Activated T-cell treated with anti-CD3 and anti-CD28 coated beads, Interleukin-2, amount 50 U/mL, for 4 hours (primary cell): ENCODE measurements at regions not wholly inside any gene's neighbourhood (a gene's known extent, or its start where the extent isn't known, plus 50 kb on each side); places are given as distances from the start of the nearest gene placed in this dataset.
"Not testable (repeated sequence)": the region's sequence is repeated elsewhere in the genome, so short reads cannot be mapped to it uniquely, and the experiment has no call there.

Experiments used
- ATAC-seq, 2 donors: fragments of 200-7000 bp; cut with Tn5 transposase; one replicate each; pipeline ENCODE4 v1.10.0; 2021
- DNase-seq: peaks from one replicate; pipeline ENCODE4 v3.0.0-alpha.2; 2020
- H3K27me3 Mint-ChIP-seq: one replicate; pipeline ENCODE4 v1.8.0; 2021; ENCODE audit warnings: low read depth, mixed read lengths
- H3K36me3 Mint-ChIP-seq: one replicate; pipeline ENCODE4 v1.8.0; 2022; ENCODE audit warnings: mixed read lengths; ENCODE audit not compliant: insufficient read depth
- H3K4me1 Mint-ChIP-seq: one replicate; pipeline ENCODE4 v1.8.0; 2021; ENCODE audit warnings: low read depth, mixed read lengths
- H3K4me3 Mint-ChIP-seq: one replicate; pipeline ENCODE4 v1.8.0; 2021; ENCODE audit warnings: mild to moderate bottlenecking, moderate library complexity, mixed read lengths
- H3K9me3 Mint-ChIP-seq: one replicate; pipeline ENCODE4 v1.8.0; 2021; ENCODE audit warnings: mixed read lengths

GRCh38 chr10:111578076-111578475 is 501.2 kb downstream of the ADRA2A start:
- DNase-seq (no peak), ATAC-seq (no peak)
- no peaks in the 10 kb centered on the region for H3K36me3 Mint-ChIP-seq
- H3K9me3 Mint-ChIP-seq, result peaks cover 6% of the 10 kb centered on the region
- H3K4me1 Mint-ChIP-seq, result no peaks in the 10 kb centered on the region
- peaks cover 17% of the 10 kb centered on the region for H3K27me3 Mint-ChIP-seq
- H3K4me3 Mint-ChIP-seq, result no peak overlapping the region

GRCh38 chr10:111579473-111579872 is 502.6 kb downstream of the ADRA2A start:
- Mint-ChIP-seq H3K4me1 (no peaks in the 10 kb centered on the region), H3K4me3 (no peak overlapping the region), H3K36me3 (no peaks in the 10 kb centered on the region), H3K27me3 (peaks cover 17% of the 10 kb centered on the region), H3K9me3 (no peaks in the 10 kb centered on the region)
- DNase-seq (no peak), ATAC-seq (no peak)

- Mint-ChIP-seq H3K4me1 (no peaks in the 10 kb centered on the region), H3K4me3 (no peak overlapping the region), H3K27me3 (no peaks in the 10 kb centered on the region), H3K9me3 (no peaks in the 10 kb centered on the region), H3K36me3 (no peaks in the 10 kb centered on the region)
- no peak for ATAC-seq
- no peak for DNase-seq
Measured at GRCh38 chr10:111590703-111591102, 513.9 kb downstream of the ADRA2A start.

- no peaks in the 10 kb centered on the region for H3K36me3 Mint-ChIP-seq
- H3K4me3 Mint-ChIP-seq, result no peak overlapping the region
- DNase-seq (no peak), ATAC-seq (no peak)
- H3K4me1 Mint-ChIP-seq, result no peaks in the 10 kb centered on the region
- no peaks in the 10 kb centered on the region for H3K9me3 Mint-ChIP-seq
- H3K27me3 Mint-ChIP-seq, result peaks cover under 1% of the 10 kb centered on the region
Measured at GRCh38 chr10:111593578-111593977, 516.7 kb downstream of the ADRA2A start.

- no peak overlapping the region for H3K4me3 Mint-ChIP-seq
- no peaks in the 10 kb centered on the region for H3K4me1 Mint-ChIP-seq
- no peak for DNase-seq
- ATAC-seq, result no peak
- no peaks in the 10 kb centered on the region for H3K9me3 Mint-ChIP-seq
- peaks cover 2% of the 10 kb centered on the region for H3K27me3 Mint-ChIP-seq
- H3K36me3 Mint-ChIP-seq, result no peaks in the 10 kb centered on the region
Measured at GRCh38 chr10:111595173-111595572, 518.3 kb downstream of the ADRA2A start.

GRCh38 chr10:111598433-111599059 is 521.7 kb downstream of the ADRA2A start:
- ATAC-seq, result peak in 1 of 2 donors; percentile 71
- Mint-ChIP-seq H3K4me3 (no peak overlapping the region), H3K9me3 (no peaks in the 10 kb centered on the region), H3K4me1 (no peaks in the 10 kb centered on the region), H3K27me3 (peaks cover 8% of the 10 kb centered on the region), H3K36me3 (no peaks in the 10 kb centered on the region)
- DNase-seq, result peak; percentile 17

GRCh38 chr10:111599943-111600342 is 523.1 kb downstream of the ADRA2A start:
- no peak overlapping the region for H3K4me3 Mint-ChIP-seq
- no peak for ATAC-seq
- DNase-seq, result no peak
- H3K9me3 Mint-ChIP-seq, result no peaks in the 10 kb centered on the region
- no peaks in the 10 kb centered on the region for H3K36me3 Mint-ChIP-seq
- H3K4me1 Mint-ChIP-seq, result no peaks in the 10 kb centered on the region
- peaks cover 8% of the 10 kb centered on the region for H3K27me3 Mint-ChIP-seq

- ATAC-seq (no peak), DNase-seq (no peak)
- H3K4me3 Mint-ChIP-seq, result no peak overlapping the region
- H3K27me3 Mint-ChIP-seq, result peaks cover 10% of the 10 kb centered on the region
- H3K9me3 Mint-ChIP-seq, result no peaks in the 10 kb centered on the region
- no peaks in the 10 kb centered on the region for H3K4me1 Mint-ChIP-seq
- no peaks in the 10 kb centered on the region for H3K36me3 Mint-ChIP-seq
Measured at GRCh38 chr10:111600772-111601171, 523.9 kb downstream of the ADRA2A start.

- Mint-ChIP-seq H3K4me3 (no peak overlapping the region), H3K36me3 (no peaks in the 10 kb centered on the region), H3K9me3 (no peaks in the 10 kb centered on the region), H3K4me1 (no peaks in the 10 kb centered on the region), H3K27me3 (no peaks in the 10 kb centered on the region)
- ATAC-seq, result no peak
- DNase-seq, result no peak
Measured at GRCh38 chr10:111612273-111612672, 535.4 kb downstream of the ADRA2A start.

GRCh38 chr10:111634191-111634590 is 549.4 kb downstream of the GPAM start:
- no peak for DNase-seq
- no peak overlapping the region for H3K4me3 Mint-ChIP-seq
- no peak for ATAC-seq
- H3K4me1 Mint-ChIP-seq, result no peaks in the 10 kb centered on the region
- H3K27me3 Mint-ChIP-seq, result no peaks in the 10 kb centered on the region
- H3K9me3 Mint-ChIP-seq, result no peaks in the 10 kb centered on the region
- no peaks in the 10 kb centered on the region for H3K36me3 Mint-ChIP-seq

GRCh38 chr10:111646021-111646420 is 537.5 kb downstream of the GPAM start:
- peaks cover 25% of the 10 kb centered on the region for H3K9me3 Mint-ChIP-seq
- H3K4me3 Mint-ChIP-seq, result no peak overlapping the region
- H3K27me3 Mint-ChIP-seq, result peaks cover 3% of the 10 kb centered on the region
- DNase-seq, result no peak
- no peaks in the 10 kb centered on the region for H3K4me1 Mint-ChIP-seq
- ATAC-seq, result no peak
- H3K36me3 Mint-ChIP-seq, result no peaks in the 10 kb centered on the region

GRCh38 chr10:111648046-111648445 is 535.5 kb downstream of the GPAM start:
- no peak for DNase-seq
- Mint-ChIP-seq H3K4me1 (no peaks in the 10 kb centered on the region), H3K27me3 (peaks cover 3% of the 10 kb centered on the region), H3K9me3 (peaks cover 30% of the 10 kb centered on the region), H3K36me3 (no peaks in the 10 kb centered on the region), H3K4me3 (no peak overlapping the region)
- ATAC-seq, result no peak

GRCh38 chr10:111649080-111649479 is 534.5 kb downstream of the GPAM start:
- H3K4me3 Mint-ChIP-seq, H3K27me3 Mint-ChIP-seq, H3K36me3 Mint-ChIP-seq, H3K4me1 Mint-ChIP-seq, ATAC-seq, DNase-seq: not testable (repeated sequence)
- peaks cover 30% of the 10 kb centered on the region for H3K9me3 Mint-ChIP-seq

- no peaks in the 10 kb centered on the region for H3K36me3 Mint-ChIP-seq
- H3K4me3 Mint-ChIP-seq, result no peak overlapping the region
- H3K27me3 Mint-ChIP-seq, result peaks cover 3% of the 10 kb centered on the region
- ATAC-seq, result no peak
- H3K4me1 Mint-ChIP-seq, result no peaks in the 10 kb centered on the region
- DNase-seq, result no peak
- peaks cover 30% of the 10 kb centered on the region for H3K9me3 Mint-ChIP-seq
Measured at GRCh38 chr10:111650088-111650487, 533.5 kb downstream of the GPAM start.

GRCh38 chr10:111656066-111656465 is 527.5 kb downstream of the GPAM start:
- no peak for DNase-seq
- H3K27me3 Mint-ChIP-seq, result peaks cover 2% of the 10 kb centered on the region
- ATAC-seq, result no peak
- H3K4me1 Mint-ChIP-seq, result no peaks in the 10 kb centered on the region
- peaks cover 4% of the 10 kb centered on the region for H3K9me3 Mint-ChIP-seq
- H3K36me3 Mint-ChIP-seq, result no peaks in the 10 kb centered on the region
- H3K4me3 Mint-ChIP-seq, result no peak overlapping the region

- H3K4me3 Mint-ChIP-seq, result no peak overlapping the region
- H3K9me3 Mint-ChIP-seq, result no peaks in the 10 kb centered on the region
- H3K36me3 Mint-ChIP-seq, result no peaks in the 10 kb centered on the region
- no peak for DNase-seq
- no peaks in the 10 kb centered on the region for H3K27me3 Mint-ChIP-seq
- H3K4me1 Mint-ChIP-seq, result no peaks in the 10 kb centered on the region
- ATAC-seq, result no peak
Measured at GRCh38 chr10:111677759-111678158, 505.8 kb downstream of the GPAM start.
